Mucosa of descending colon (tissue), 3 donors: ENCODE measurements at regions not wholly inside any gene's neighbourhood (a gene's known extent, or its start where the extent isn't known, plus 50 kb on each side); places are given as distances from the start of the nearest gene placed in this dataset.

Experiments used
- ATAC-seq: fragments of 200-7000 bp; cut with Tn5 transposase; one replicate; pipeline ENCODE4 v1.9.1; 2020; ENCODE audit warnings: mild to moderate bottlenecking, moderate library complexity
- DNase-seq, 3 donors: peaks; one replicate each; pipeline ENCODE4 v3.0.0-alpha.2; 2020
- H3K36me3 ChIP-seq: fragments of 200-600 bp; one replicate; pipeline ENCODE4 v1.8.0; 2021; ENCODE audit warnings: low read depth, mild to moderate bottlenecking
- H3K4me1 ChIP-seq: fragments of 200-600 bp; one replicate; pipeline ENCODE4 v1.8.0; 2021; ENCODE audit warnings: low read depth, mild to moderate bottlenecking
- H3K4me3 ChIP-seq: fragments of 200-600 bp; one replicate; pipeline ENCODE4 v1.8.0; 2021; ENCODE audit warnings: mild to moderate bottlenecking
- H3K9me3 ChIP-seq: fragments of 200-600 bp; one replicate; pipeline ENCODE4 v1.8.0; 2021; ENCODE audit warnings: mild to moderate bottlenecking
- intact Hi-C, 2 donors: fragments of 100-400 bp; cut with DNase I in 1 of 2; cut with micrococcal nuclease in 1 of 2; formaldehyde crosslinking; loops; one replicate each; pipeline versions ENCODE4 v1.11.0 to v1.11.1; 2022; cut with DNase I, micrococcal nuclease
- TF ChIP-seq, protein P1 (sequence below): fragments of 200-600 bp; IDR thresholded peaks from one replicate; pipeline ENCODE4 v1.8.0; 2022; ENCODE audit warnings: antibody characterized with exemption, mild to moderate bottlenecking
- donor health status: DM: no; HTN: no; CAD: no; lungs with moderate emphysema.
- donor health status: DM: no; HTN: no; CAD: no.
- donor health status: DM: no; HTN: yes; CAD: no.

DNA sequence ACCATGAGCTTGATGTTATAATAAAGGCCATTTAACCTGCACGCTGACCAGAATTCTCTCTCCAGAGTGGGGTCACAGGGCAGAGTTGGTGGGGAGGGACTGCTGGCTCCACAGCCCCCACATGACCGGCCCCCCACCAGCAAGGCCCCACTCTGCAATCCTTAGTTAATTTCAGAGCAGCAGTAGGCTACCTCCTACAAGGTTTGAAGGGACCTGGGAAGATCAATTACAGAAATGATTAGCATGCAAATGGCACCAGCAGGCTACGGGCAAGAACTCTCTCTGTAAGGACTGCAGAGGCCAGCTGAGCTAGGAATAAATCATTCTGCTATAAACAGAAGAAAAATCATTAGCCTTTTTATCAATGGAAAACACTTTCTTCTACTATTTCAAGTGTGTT, 135.3 kb downstream of the C1D start:
- Histone ChIP-seq H3K4me3 (no peak overlapping the region), H3K36me3 (no peaks in the 10 kb centered on the region), H3K9me3 (no peaks in the 10 kb centered on the region), H3K4me1 (no peaks in the 10 kb centered on the region)
- no peak for ATAC-seq
- intact Hi-C loops = no loop called here
- no peak for DNase-seq
- TF ChIP-seq, protein P1, sequence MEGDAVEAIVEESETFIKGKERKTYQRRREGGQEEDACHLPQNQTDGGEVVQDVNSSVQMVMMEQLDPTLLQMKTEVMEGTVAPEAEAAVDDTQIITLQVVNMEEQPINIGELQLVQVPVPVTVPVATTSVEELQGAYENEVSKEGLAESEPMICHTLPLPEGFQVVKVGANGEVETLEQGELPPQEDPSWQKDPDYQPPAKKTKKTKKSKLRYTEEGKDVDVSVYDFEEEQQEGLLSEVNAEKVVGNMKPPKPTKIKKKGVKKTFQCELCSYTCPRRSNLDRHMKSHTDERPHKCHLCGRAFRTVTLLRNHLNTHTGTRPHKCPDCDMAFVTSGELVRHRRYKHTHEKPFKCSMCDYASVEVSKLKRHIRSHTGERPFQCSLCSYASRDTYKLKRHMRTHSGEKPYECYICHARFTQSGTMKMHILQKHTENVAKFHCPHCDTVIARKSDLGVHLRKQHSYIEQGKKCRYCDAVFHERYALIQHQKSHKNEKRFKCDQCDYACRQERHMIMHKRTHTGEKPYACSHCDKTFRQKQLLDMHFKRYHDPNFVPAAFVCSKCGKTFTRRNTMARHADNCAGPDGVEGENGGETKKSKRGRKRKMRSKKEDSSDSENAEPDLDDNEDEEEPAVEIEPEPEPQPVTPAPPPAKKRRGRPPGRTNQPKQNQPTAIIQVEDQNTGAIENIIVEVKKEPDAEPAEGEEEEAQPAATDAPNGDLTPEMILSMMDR = no peak

DNA sequence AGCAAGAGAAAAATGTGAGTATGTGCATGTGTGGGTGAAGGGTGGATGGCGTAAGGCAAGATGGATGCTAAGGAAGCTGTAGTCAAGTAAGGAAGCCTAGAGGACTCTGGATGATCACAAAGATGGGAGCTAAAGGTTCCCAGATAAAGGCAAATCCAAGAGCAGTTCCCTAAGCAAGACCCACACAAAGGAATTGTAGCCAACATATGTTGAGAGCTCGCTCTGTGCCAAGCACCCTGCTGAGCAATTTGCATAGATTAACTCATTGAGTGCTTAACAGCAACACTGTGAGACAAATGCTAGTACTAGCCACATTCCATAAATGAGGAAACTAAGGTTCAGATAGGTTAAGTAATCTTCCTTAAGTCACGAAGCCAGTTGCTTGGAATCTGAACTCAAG, 132.6 kb downstream of the C1D start:
- intact Hi-C loops = no loop called here
- TF ChIP-seq, protein P1 = no peak
- no peaks in the 10 kb centered on the region for H3K36me3 ChIP-seq
- ATAC-seq (no peak), DNase-seq (no peak)
- no peaks in the 10 kb centered on the region for H3K4me1 ChIP-seq
- no peak overlapping the region for H3K4me3 ChIP-seq
- no peaks in the 10 kb centered on the region for H3K9me3 ChIP-seq

DNA sequence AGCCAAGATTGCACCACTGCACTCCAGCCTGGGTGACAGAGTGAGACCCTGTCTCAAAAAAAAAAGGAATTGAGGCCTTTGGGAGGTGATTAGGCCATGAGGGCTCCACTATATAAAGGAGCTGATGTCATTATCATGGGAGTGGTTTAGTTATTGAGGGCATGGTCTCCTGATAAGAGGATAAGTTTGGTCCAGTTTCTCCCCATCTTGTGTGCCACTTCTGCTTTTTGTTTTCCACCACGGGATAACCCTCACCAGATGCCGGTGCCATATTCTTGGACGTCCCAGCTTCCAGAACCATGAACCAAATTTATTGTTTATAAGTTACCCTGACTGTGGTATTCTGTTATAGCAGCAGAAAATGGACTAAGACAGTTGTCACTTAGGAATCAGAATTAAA, 125.8 kb downstream of the C1D start:
- intact Hi-C loops = no loop called here
- ATAC-seq (no peak), DNase-seq (no peak)
- no peak overlapping the region for H3K4me3 ChIP-seq
- TF ChIP-seq, protein P1 = no peak
- no peaks in the 10 kb centered on the region for H3K9me3 ChIP-seq
- no peaks in the 10 kb centered on the region for H3K4me1 ChIP-seq
- H3K36me3 ChIP-seq = no peaks in the 10 kb centered on the region

DNA sequence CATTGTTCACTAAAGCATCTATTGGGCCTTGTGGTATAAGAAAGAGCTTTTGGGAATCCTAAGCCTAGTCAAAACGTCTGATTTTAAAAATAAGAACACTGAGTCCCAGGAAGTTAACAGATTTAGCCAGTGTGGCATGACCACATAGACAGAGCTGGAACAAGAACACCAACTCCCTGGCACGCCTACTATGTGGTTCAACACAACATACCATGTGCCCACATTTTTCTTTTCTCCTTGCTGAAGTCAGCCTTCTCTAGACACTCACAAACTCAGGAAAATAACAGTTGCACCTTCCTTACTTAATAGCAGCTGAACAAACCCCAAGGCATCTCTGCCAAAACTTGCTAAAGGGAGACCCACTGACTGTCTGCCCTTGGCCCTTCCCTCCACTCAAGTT, 124.8 kb downstream of the C1D start:
- no peak for ATAC-seq

DNA sequence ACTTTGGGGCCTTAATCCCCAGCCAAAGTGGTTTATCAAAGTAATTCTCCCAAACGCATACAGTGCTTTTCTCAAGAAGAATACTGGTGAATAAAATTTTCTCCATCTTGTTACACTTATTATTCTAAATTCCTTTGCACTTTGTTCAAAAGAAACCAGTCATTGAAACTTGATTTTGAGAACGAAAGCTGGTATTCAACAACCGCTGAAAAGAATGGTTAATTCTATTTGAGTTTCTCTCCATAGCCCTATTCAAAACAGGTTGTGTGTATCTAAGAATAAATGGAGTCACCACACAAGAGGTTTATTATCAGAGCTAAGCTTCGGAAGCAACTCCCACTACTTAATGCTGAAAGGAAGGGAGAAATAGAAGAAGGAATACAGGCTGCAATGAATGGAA, 117.7 kb downstream of the C1D start:
- TF ChIP-seq, protein P1 = no peak
- H3K4me1 ChIP-seq = no peaks in the 10 kb centered on the region
- H3K9me3 ChIP-seq = no peaks in the 10 kb centered on the region
- no peaks in the 10 kb centered on the region for H3K36me3 ChIP-seq
- ATAC-seq (no peak), DNase-seq (no peak)
- no peak overlapping the region for H3K4me3 ChIP-seq
- intact Hi-C loops = no loop called here

More for the DNA sequence above, 124.8 kb downstream of the C1D start:
- TF ChIP-seq, protein P1 = no peak
- Histone ChIP-seq H3K4me3 (no peak overlapping the region), H3K9me3 (no peaks in the 10 kb centered on the region), H3K4me1 (no peaks in the 10 kb centered on the region), H3K36me3 (no peaks in the 10 kb centered on the region)
- DNase-seq = no peak
- intact Hi-C loops = no loop called here

DNA sequence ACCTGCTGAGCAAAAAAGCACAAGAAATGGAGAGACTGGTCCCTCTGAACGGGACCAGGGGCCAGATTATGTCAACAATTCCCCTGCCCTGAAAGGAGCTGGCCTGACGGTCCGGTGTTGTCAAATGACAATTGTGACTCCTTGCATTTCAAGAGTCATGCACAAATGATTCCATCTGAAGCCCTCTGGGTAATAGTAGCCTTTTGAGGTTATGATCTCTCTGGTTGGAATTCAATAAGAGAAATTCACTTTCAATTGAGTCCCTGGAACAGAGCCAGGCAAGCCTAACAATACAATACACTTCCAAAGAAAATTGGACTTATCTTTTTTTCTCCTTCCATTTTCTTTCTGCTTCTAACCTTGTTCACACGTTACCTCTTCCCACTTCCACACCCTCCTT, 116.9 kb downstream of the C1D start:
- TF ChIP-seq, protein P1 = no peak
- Histone ChIP-seq H3K4me3 (no peak overlapping the region), H3K36me3 (no peaks in the 10 kb centered on the region), H3K4me1 (no peaks in the 10 kb centered on the region), H3K9me3 (no peaks in the 10 kb centered on the region)
- intact Hi-C loops = no loop called here
- DNase-seq (no peak), ATAC-seq (no peak)
